ENCODE measurements at regions not wholly inside any gene's neighbourhood (a gene's known extent, or its start where the extent isn't known, plus 50 kb on each side); places are given as distances from the start of the nearest gene placed in this dataset.
A peak's percentile ranks its signal among the peaks of the same experiment; 100 is the strongest.

- Histone ChIP-seq H3K4me3 (no peak overlapping the region), H3K27ac (ENCODE audit: low read depth in 1 of 2, low read length in 1 of 2) (no peak overlapping the region), H3K9me3 (ENCODE audit: control insufficient read depth in 4 of 4, insufficient read depth in 3 of 4, low read length in 3 of 4) (no peaks in the 10 kb centered on the region), H3K4me1 (ENCODE audit: control insufficient read depth in 5 of 5, insufficient read depth in 5 of 5, low read length in 5 of 5) (peaks cover 0 to 27% (median 0%) of the 10 kb centered on the region in 5 donors), H3K36me3 (ENCODE audit: control insufficient read depth in 4 of 4, insufficient read depth in 4 of 4, low read length in 4 of 4) (no peaks in the 10 kb centered on the region), H3K9ac (ENCODE audit: insufficient read depth in 1 of 2, low read length in 2 of 2) (no peak overlapping the region), H3K27me3 (ENCODE audit: control insufficient read depth in 3 of 3, insufficient read depth in 3 of 3, low read length in 2 of 3) (no peaks in the 10 kb centered on the region)
- DNase-seq (peak in 1 of 3 donors; percentile 9), ATAC-seq (ENCODE audit: insufficient read depth, low FRiP score) (no peak)
- TF ChIP-seq CTCF (IDR thresholded peaks at IDR 0.05; ENCODE audit: control extremely low read depth, extremely low read depth): no peak
- 77 to 87% methylated on average over 2 of the region's 2 CpGs for WGBS, 2 donors
Measured at GRCh38 chr6:9136141-9136822, 700.9 kb upstream of the SLC35B3 start.

- no peak overlapping the region for H3K4me3 ChIP-seq
- no peak for ATAC-seq (ENCODE audit: insufficient read depth, low FRiP score)
- no peaks in the 10 kb centered on the region for H3K27me3 ChIP-seq (ENCODE audit: control insufficient read depth in 3 of 3, insufficient read depth in 3 of 3, low read length in 2 of 3)
- TF ChIP-seq CTCF (IDR thresholded peaks at IDR 0.05; ENCODE audit: control extremely low read depth, extremely low read depth): no peak
- H3K9ac ChIP-seq (ENCODE audit: insufficient read depth in 1 of 2, low read length in 2 of 2): no peak overlapping the region
- no peak overlapping the region for H3K27ac ChIP-seq (ENCODE audit: low read depth in 1 of 2, low read length in 1 of 2)
- DNase-seq: peak; percentile 18 to 51 (median 36)
- WGBS, 2 donors: 8 to 10% methylated on average over 8 of the region's 8 CpGs
- H3K4me1 ChIP-seq (ENCODE audit: control insufficient read depth in 5 of 5, insufficient read depth in 5 of 5, low read length in 5 of 5): peaks cover 0 to 3% (median 0%) of the 10 kb centered on the region in 5 donors
- no peaks in the 10 kb centered on the region for H3K9me3 ChIP-seq (ENCODE audit: control insufficient read depth in 4 of 4, insufficient read depth in 3 of 4, low read length in 3 of 4)
- no peaks in the 10 kb centered on the region for H3K36me3 ChIP-seq (ENCODE audit: control insufficient read depth in 4 of 4, insufficient read depth in 4 of 4, low read length in 4 of 4)
Measured at GRCh38 chr6:9131616-9132015, 696.3 kb upstream of the SLC35B3 start.

- Histone ChIP-seq H3K9ac (ENCODE audit: insufficient read depth in 1 of 2, low read length in 2 of 2) (no peak overlapping the region), H3K4me1 (ENCODE audit: control insufficient read depth in 5 of 5, insufficient read depth in 5 of 5, low read length in 5 of 5) (peaks cover 0 to 3% (median 0%) of the 10 kb centered on the region in 5 donors), H3K9me3 (ENCODE audit: control insufficient read depth in 4 of 4, insufficient read depth in 3 of 4, low read length in 3 of 4) (no peaks in the 10 kb centered on the region), H3K27ac (ENCODE audit: low read depth in 1 of 2, low read length in 1 of 2) (no peak overlapping the region), H3K4me3 (no peak overlapping the region), H3K36me3 (ENCODE audit: control insufficient read depth in 4 of 4, insufficient read depth in 4 of 4, low read length in 4 of 4) (no peaks in the 10 kb centered on the region), H3K27me3 (ENCODE audit: control insufficient read depth in 3 of 3, insufficient read depth in 3 of 3, low read length in 2 of 3) (no peaks in the 10 kb centered on the region)
- ATAC-seq (ENCODE audit: insufficient read depth, low FRiP score) (no peak), DNase-seq (no peak)
- no peak for TF ChIP-seq CTCF (IDR thresholded peaks at IDR 0.05; ENCODE audit: control extremely low read depth, extremely low read depth)
- 32 to 43% methylated on average over 3 of the region's 3 CpGs for WGBS, 2 donors
Measured at GRCh38 chr6:9131201-9131600, 695.9 kb upstream of the SLC35B3 start.

- H3K36me3 ChIP-seq (ENCODE audit: control insufficient read depth in 4 of 4, insufficient read depth in 4 of 4, low read length in 4 of 4): no peaks in the 10 kb centered on the region
- H3K27ac ChIP-seq (ENCODE audit: low read depth in 1 of 2, low read length in 1 of 2): no peak overlapping the region
- H3K27me3 ChIP-seq (ENCODE audit: control insufficient read depth in 3 of 3, insufficient read depth in 3 of 3, low read length in 2 of 3): no peaks in the 10 kb centered on the region
- DNase-seq: no peak
- H3K4me1 ChIP-seq (ENCODE audit: control insufficient read depth in 5 of 5, insufficient read depth in 5 of 5, low read length in 5 of 5): peaks cover 0 to 3% (median 0%) of the 10 kb centered on the region in 5 donors
- WGBS, 2 donors: 84 to 88% methylated on average over 2 of the region's 2 CpGs
- ATAC-seq (ENCODE audit: insufficient read depth, low FRiP score): no peak
- H3K9me3 ChIP-seq (ENCODE audit: control insufficient read depth in 4 of 4, insufficient read depth in 3 of 4, low read length in 3 of 4): peaks cover 0 to 4% (median 0%) of the 10 kb centered on the region in 4 donors
- H3K9ac ChIP-seq (ENCODE audit: insufficient read depth in 1 of 2, low read length in 2 of 2): no peak overlapping the region
- H3K4me3 ChIP-seq: no peak overlapping the region
- TF ChIP-seq CTCF (IDR thresholded peaks at IDR 0.05; ENCODE audit: control extremely low read depth, extremely low read depth): no peak
Measured at GRCh38 chr6:9128970-9129369, 693.6 kb upstream of the SLC35B3 start.
